SK-N-SH (cell line): ENCODE measurements at regions not wholly inside any gene's neighbourhood (a gene's known extent, or its start where the extent isn't known, plus 50 kb on each side); places are given as distances from the start of the nearest gene placed in this dataset.

Experiments
- CTCF ChIA-PET: fragments of 300-600, 350-600 bp; formaldehyde crosslinking; extraction: SDS; loops from one replicate; lab custom pipeline; 2021; lab: Yijun Ruan, JAX
- POLR2A ChIA-PET: fragments of 350-600 bp; sonication (Branson Sonifier 250); formaldehyde crosslinking; extraction: SDS; loops from one replicate; lab custom pipeline; 2020; ENCODE audit warnings: antibody characterized with exemption, inconsistent platforms; lab: Yijun Ruan, JAX
- DNase-seq: peaks from one replicate; pipeline ENCODE4 v3.0.0; 2012
- H2AFZ ChIP-seq: fragments of 200-600 bp; sonication (generic); 2 replicates; pipeline ENCODE4 v1.8.1; 2016; ENCODE audit warnings: antibody characterized with exemption, mild to moderate bottlenecking, low read depth
- H3F3A ChIP-seq: fragments of 200-600 bp; sonication (generic); replicated peaks from 2 replicates; pipeline ENCODE3; 2016; ENCODE audit warnings: antibody characterized with exemption, mild to moderate bottlenecking; ENCODE audit not compliant: insufficient read depth
- H3K27ac ChIP-seq, 2 experiments: fragments of 200-500 bp in 1 of 2; fragments of 200-600 bp in 1 of 2; sonication (Bioruptor generic) in 1 of 2; sonication (generic), shearing (Covaris generic) in 1 of 2; 2 replicates each; pipeline versions ENCODE4 v1.5.1 to v1.6.1; 2014 to 2016; ENCODE audit warnings: low read depth in 2 of 2, inconsistent platforms in 1 of 2, low read length in 1 of 2, mild to moderate bottlenecking in 1 of 2, mixed read lengths in 1 of 2
- H3K27me3 ChIP-seq: fragments of 200-600 bp; sonication (generic), shearing (Covaris generic); 2 replicates; pipeline ENCODE4 v1.6.1; 2016; ENCODE audit warnings: mixed run types; ENCODE audit not compliant: insufficient read depth
- H3K36me3 ChIP-seq, 2 experiments: fragments of 200-500 bp in 1 of 2; fragments of 200-600 bp in 1 of 2; sonication (Bioruptor generic) in 1 of 2; sonication (generic) in 1 of 2; replicated peaks in 1 of 2; 2 replicates each; pipeline versions ENCODE3 to v1.5.1; 2014 to 2016; ENCODE audit warnings: low read length in 1 of 2, mild to moderate bottlenecking in 1 of 2; ENCODE audit not compliant: insufficient read depth in 2 of 2, control insufficient read depth in 1 of 2
- H3K4me1 ChIP-seq, 2 experiments: fragments of 200-500 bp in 1 of 2; fragments of 200-600 bp in 1 of 2; sonication (Bioruptor generic) in 1 of 2; sonication (generic), shearing (Covaris generic) in 1 of 2; 2 replicates each; pipeline versions ENCODE4 v1.5.1 to v1.6.1; 2014 to 2016; ENCODE audit warnings: low read depth in 1 of 2, low read length in 1 of 2, mixed run types in 1 of 2; ENCODE audit not compliant: insufficient read depth in 2 of 2, control insufficient read depth in 1 of 2
- H3K4me2 ChIP-seq: fragments of 200-600 bp; sonication (generic), shearing (Covaris generic); 2 replicates; pipeline ENCODE4 v1.6.1; 2017; ENCODE audit warnings: mixed run types
- H3K4me3 ChIP-seq, 2 experiments: fragments of 200-500 bp in 1 of 2; fragments of 200-600 bp in 1 of 2; sonication (Bioruptor generic) in 1 of 2; sonication (generic), shearing (Covaris generic) in 1 of 2; 2 replicates each; pipeline versions ENCODE4 v1.5.1 to v1.8.1; 2014 to 2016; ENCODE audit warnings: low read depth in 2 of 2, inconsistent platforms in 1 of 2, low read length in 1 of 2, mild to moderate bottlenecking in 1 of 2, mixed read lengths in 1 of 2, moderate library complexity in 1 of 2
- H3K79me2 ChIP-seq: fragments of 200-600 bp; sonication (generic); 2 replicates; pipeline ENCODE4 v1.8.1; 2017; ENCODE audit warnings: mild to moderate bottlenecking; ENCODE audit not compliant: insufficient read depth
- H3K9ac ChIP-seq: fragments of 200-600 bp; sonication (generic); 2 replicates; pipeline ENCODE4 v1.6.1; 2017; ENCODE audit warnings: mixed run types
- H3K9me2 ChIP-seq: fragments of 200-600 bp; sonication (generic); 2 replicates; pipeline ENCODE4 v1.6.1; 2017; ENCODE audit warnings: mixed run types
- H3K9me3 ChIP-seq: fragments of 200-600 bp; sonication (generic); 2 replicates; pipeline ENCODE4 v1.6.1; 2017; ENCODE audit warnings: mixed run types, mild to moderate bottlenecking, moderate library complexity
- H4K20me1 ChIP-seq: fragments of 200-600 bp; sonication (generic); 2 replicates; pipeline ENCODE4 v1.6.1; 2017; ENCODE audit warnings: mild to moderate bottlenecking, mixed run types; ENCODE audit not compliant: insufficient read depth
- ELF1 ChIP-seq: IDR thresholded peaks from 2 replicates; pipeline ENCODE4 v1.4.0; 2012
- EP300 ChIP-seq, 2 experiments: IDR thresholded peaks; 2 replicates each; pipeline versions ENCODE4 v1.4.0 to v1.6.1; 2012; ENCODE audit warnings: borderline replicate concordance in 1 of 2, low read depth in 1 of 2, low read length in 1 of 2
- EZH2phosphoT487 ChIP-seq: fragments of 200-600 bp; sonication (generic); IDR thresholded peaks from 2 replicates; pipeline ENCODE4 v1.6.1; 2017; ENCODE audit warnings: low read depth, mixed run types, mild to moderate bottlenecking, antibody characterized with exemption, moderate library complexity, borderline replicate concordance
- FOXM1 ChIP-seq: IDR thresholded peaks from 2 replicates; pipeline ENCODE4 v1.4.0; 2012; ENCODE audit warnings: low read depth, mild to moderate bottlenecking
- GATA2 ChIP-seq: sonication (generic); formaldehyde crosslinking; IDR thresholded peaks from 2 replicates; pipeline ENCODE4 v1.5.0; 2020; ENCODE audit warnings: mild to moderate bottlenecking, missing genetic modification reagents
- JUND ChIP-seq: IDR thresholded peaks from 2 replicates; pipeline ENCODE4 v1.4.0; 2012
- POLR2AphosphoS5 ChIP-seq: IDR thresholded peaks from 2 replicates; pipeline ENCODE4 v1.6.1; 2012; ENCODE audit warnings: low read depth, low read length
- RAD21 ChIP-seq: IDR thresholded peaks from 2 replicates; pipeline ENCODE4 v1.6.1; 2012; ENCODE audit warnings: mild to moderate bottlenecking, low read length
- SMC3 ChIP-seq: IDR thresholded peaks from 2 replicates; pipeline ENCODE4 v1.6.1; 2012; ENCODE audit warnings: low read depth, low read length, improper control_type of control experiment
- TCF12 ChIP-seq: IDR thresholded peaks from 2 replicates; pipeline ENCODE4 v1.4.0; 2012
- TEAD4 ChIP-seq: IDR thresholded peaks from 2 replicates; pipeline ENCODE4 v1.4.0; 2012; ENCODE audit warnings: mild to moderate bottlenecking, borderline replicate concordance; ENCODE audit not compliant: insufficient read depth
- WGBS: methylation state at CpG from one replicate; pipeline ENCODE4 v1.1.6; 2017; ENCODE audit warnings: low lambda C conversion rate; 5-methylcytosine and 5-hydroxymethylcytosine counted together
- TF ChIP-seq, protein P1 (sequence below): IDR thresholded peaks from 2 replicates; pipeline ENCODE4 v1.4.0; 2012; ENCODE audit warnings: low read depth, borderline replicate concordance
- TF ChIP-seq, protein P2 (sequence below): fragments of 150-350 bp; IDR thresholded peaks from 2 replicates; pipeline ENCODE4 v1.6.1; 2016; ENCODE audit warnings: mild to moderate bottlenecking, low read depth, low read length
- TF ChIP-seq, protein P3 (sequence below): fragments of 200-600 bp; sonication (generic); IDR thresholded peaks from 2 replicates; pipeline ENCODE4 v1.6.1; 2017; ENCODE audit warnings: antibody characterized with exemption, mild to moderate bottlenecking, moderate library complexity
- TF ChIP-seq, protein P4 (sequence below): IDR thresholded peaks from 2 replicates; pipeline ENCODE4 v1.4.0; 2012; ENCODE audit warnings: low read depth
- TF ChIP-seq, protein P5 (sequence below): IDR thresholded peaks from 2 replicates; pipeline ENCODE4 v1.6.1; 2012; ENCODE audit warnings: mild to moderate bottlenecking, low read depth, low read length, moderate library complexity

DNA sequence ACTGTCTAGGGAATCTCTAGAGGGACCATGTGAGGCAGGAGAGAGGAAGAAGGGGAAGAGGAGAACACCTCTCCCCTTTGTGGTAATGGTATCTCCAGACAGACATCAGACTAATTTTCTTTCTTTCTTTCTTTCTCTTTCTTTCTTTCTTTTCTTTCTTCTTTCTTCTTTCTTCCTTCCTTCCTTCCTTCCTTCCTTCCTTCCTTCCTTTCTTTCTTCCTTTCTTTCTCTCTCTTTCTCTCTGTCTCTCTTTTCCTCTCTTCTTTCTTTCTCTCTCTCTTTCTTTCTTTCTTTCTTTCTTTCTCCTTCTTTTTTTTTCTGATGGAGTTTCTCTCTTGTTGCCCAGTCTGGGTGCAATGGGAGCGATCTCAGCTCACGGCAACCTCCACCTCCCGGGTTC lies 73.2 kb upstream of the PAX2 start:
- Histone ChIP-seq H3K36me3 (no peaks in the 10 kb centered on the region), H3K4me1 (no peaks in the 10 kb centered on the region; a peak in 1 of 4 replicates), H4K20me1 (no peaks in the 10 kb centered on the region), H3K9ac (no peak overlapping the region), H3K27me3 (peaks cover 30% of the 10 kb centered on the region), H3K4me3 (no peak overlapping the region), H3K9me2 (no peaks in the 10 kb centered on the region), H3F3A (no peaks in the 10 kb centered on the region), H3K79me2 (no peaks in the 10 kb centered on the region), H3K4me2 (no peak overlapping the region), H2AFZ (no peak overlapping the region), H3K9me3 (no peaks in the 10 kb centered on the region), H3K27ac (no peak overlapping the region)
- WGBS = 75% methylated on average over 3 of the region's 3 CpGs
- DNase-seq = no peak
- POLR2A ChIA-PET = interaction anchor here (0.6 kb wide), 1 partner anchor 169 kb away, joined by 4 read pairs; no protein-coding TSS in a partner anchor
- TF ChIP-seq ELF1 = no peak
- CTCF ChIA-PET = interaction anchor here (1.0 to 7.5 kb wide), 10 partner anchors 11 to 206 kb away, joined by 3 to 60 read pairs (median 10); partner anchors contain the start of gene PAX2

DNA sequence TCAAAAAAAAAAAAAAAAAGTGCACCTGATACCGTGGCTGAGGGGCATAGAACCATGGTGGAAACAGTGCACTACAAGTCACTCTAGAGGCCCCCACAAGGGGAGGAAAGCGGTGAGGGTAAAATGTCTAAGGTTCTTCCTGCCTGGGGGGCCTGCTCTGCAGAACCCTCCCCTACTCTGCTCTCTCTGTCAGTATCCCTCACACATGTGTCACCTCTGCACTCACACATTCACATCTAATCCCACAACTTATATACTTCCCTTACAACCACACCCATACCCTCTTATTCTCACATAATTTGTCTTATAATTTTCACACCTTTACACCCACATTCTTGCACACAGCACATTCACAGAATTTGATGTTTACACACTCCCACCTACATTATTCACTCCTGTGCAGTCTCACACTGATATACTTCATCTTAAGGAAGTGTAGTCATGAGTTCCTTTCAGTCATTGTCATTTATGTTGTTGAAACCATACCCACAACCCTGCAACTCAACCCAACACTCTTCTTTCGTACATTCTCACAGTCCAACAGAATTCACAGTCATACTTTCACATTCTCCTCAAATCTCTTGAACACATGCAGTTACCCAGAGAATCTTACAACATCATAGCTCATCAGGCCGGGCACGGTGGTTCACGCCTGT lies 68.0 kb upstream of the PAX2 start:
- TF ChIP-seq EP300 (IDR thresholded peaks at IDR 0.05; ENCODE audit: borderline replicate concordance in 1 of 2, low read depth in 1 of 2, low read length in 1 of 2) = no peak
- TF ChIP-seq TCF12 = no peak
- TF ChIP-seq SMC3 = no peak
- TF ChIP-seq, protein P1, sequence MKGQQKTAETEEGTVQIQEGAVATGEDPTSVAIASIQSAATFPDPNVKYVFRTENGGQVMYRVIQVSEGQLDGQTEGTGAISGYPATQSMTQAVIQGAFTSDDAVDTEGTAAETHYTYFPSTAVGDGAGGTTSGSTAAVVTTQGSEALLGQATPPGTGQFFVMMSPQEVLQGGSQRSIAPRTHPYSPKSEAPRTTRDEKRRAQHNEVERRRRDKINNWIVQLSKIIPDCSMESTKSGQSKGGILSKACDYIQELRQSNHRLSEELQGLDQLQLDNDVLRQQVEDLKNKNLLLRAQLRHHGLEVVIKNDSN = no peak
- no peak for TF ChIP-seq FOXM1
- no peak for TF ChIP-seq RAD21
- no peak for TF ChIP-seq JUND
- TF ChIP-seq GATA2 (CRISPR knock-in tag) = no peak
- TF ChIP-seq TEAD4 = no peak
- TF ChIP-seq POLR2AphosphoS5 = no peak
- TF ChIP-seq ELF1 = no peak
- TF ChIP-seq, protein P2, sequence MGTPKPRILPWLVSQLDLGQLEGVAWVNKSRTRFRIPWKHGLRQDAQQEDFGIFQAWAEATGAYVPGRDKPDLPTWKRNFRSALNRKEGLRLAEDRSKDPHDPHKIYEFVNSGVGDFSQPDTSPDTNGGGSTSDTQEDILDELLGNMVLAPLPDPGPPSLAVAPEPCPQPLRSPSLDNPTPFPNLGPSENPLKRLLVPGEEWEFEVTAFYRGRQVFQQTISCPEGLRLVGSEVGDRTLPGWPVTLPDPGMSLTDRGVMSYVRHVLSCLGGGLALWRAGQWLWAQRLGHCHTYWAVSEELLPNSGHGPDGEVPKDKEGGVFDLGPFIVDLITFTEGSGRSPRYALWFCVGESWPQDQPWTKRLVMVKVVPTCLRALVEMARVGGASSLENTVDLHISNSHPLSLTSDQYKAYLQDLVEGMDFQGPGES = no peak
- TF ChIP-seq, protein P3, sequence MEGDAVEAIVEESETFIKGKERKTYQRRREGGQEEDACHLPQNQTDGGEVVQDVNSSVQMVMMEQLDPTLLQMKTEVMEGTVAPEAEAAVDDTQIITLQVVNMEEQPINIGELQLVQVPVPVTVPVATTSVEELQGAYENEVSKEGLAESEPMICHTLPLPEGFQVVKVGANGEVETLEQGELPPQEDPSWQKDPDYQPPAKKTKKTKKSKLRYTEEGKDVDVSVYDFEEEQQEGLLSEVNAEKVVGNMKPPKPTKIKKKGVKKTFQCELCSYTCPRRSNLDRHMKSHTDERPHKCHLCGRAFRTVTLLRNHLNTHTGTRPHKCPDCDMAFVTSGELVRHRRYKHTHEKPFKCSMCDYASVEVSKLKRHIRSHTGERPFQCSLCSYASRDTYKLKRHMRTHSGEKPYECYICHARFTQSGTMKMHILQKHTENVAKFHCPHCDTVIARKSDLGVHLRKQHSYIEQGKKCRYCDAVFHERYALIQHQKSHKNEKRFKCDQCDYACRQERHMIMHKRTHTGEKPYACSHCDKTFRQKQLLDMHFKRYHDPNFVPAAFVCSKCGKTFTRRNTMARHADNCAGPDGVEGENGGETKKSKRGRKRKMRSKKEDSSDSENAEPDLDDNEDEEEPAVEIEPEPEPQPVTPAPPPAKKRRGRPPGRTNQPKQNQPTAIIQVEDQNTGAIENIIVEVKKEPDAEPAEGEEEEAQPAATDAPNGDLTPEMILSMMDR = no peak
- TF ChIP-seq, protein P4, sequence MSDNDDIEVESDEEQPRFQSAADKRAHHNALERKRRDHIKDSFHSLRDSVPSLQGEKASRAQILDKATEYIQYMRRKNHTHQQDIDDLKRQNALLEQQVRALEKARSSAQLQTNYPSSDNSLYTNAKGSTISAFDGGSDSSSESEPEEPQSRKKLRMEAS = no peak
- TF ChIP-seq, protein P5, sequence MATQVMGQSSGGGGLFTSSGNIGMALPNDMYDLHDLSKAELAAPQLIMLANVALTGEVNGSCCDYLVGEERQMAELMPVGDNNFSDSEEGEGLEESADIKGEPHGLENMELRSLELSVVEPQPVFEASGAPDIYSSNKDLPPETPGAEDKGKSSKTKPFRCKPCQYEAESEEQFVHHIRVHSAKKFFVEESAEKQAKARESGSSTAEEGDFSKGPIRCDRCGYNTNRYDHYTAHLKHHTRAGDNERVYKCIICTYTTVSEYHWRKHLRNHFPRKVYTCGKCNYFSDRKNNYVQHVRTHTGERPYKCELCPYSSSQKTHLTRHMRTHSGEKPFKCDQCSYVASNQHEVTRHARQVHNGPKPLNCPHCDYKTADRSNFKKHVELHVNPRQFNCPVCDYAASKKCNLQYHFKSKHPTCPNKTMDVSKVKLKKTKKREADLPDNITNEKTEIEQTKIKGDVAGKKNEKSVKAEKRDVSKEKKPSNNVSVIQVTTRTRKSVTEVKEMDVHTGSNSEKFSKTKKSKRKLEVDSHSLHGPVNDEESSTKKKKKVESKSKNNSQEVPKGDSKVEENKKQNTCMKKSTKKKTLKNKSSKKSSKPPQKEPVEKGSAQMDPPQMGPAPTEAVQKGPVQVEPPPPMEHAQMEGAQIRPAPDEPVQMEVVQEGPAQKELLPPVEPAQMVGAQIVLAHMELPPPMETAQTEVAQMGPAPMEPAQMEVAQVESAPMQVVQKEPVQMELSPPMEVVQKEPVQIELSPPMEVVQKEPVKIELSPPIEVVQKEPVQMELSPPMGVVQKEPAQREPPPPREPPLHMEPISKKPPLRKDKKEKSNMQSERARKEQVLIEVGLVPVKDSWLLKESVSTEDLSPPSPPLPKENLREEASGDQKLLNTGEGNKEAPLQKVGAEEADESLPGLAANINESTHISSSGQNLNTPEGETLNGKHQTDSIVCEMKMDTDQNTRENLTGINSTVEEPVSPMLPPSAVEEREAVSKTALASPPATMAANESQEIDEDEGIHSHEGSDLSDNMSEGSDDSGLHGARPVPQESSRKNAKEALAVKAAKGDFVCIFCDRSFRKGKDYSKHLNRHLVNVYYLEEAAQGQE = no peak
- no peak for TF ChIP-seq EZH2phosphoT487
- H3K4me2 ChIP-seq = no peak overlapping the region
- no peaks in the 10 kb centered on the region for H3K36me3 ChIP-seq
- no peaks in the 10 kb centered on the region for H3F3A ChIP-seq
- H3K27me3 ChIP-seq = peaks cover 27% of the 10 kb centered on the region; the same call in 1 of the 2 replicates
- H3K27ac ChIP-seq = no peak overlapping the region
- ChIA-PET CTCF (interaction anchor here (0.8 to 7.5 kb wide), 5 partner anchors 21 to 116 kb away, joined by 3 to 60 read pairs (median 12); partner anchors contain the start of gene PAX2), POLR2A (no interaction called here)
- H3K79me2 ChIP-seq = no peaks in the 10 kb centered on the region
- WGBS = 37% methylated on average over 6 of the region's 6 CpGs
- no peaks in the 10 kb centered on the region for H4K20me1 ChIP-seq
- no peak overlapping the region for H3K4me3 ChIP-seq
- no peak overlapping the region for H3K9ac ChIP-seq
- no peak overlapping the region for H2AFZ ChIP-seq
- no peaks in the 10 kb centered on the region for H3K9me2 ChIP-seq
- DNase-seq = no peak
- H3K9me3 ChIP-seq = no peaks in the 10 kb centered on the region
- peaks cover 0 to 2% of the 10 kb centered on the region in 2 experiments; a peak in 1 of 4 replicates for H3K4me1 ChIP-seq
